Smooth muscle cell (in vitro differentiated cells): ENCODE measurements at regions not wholly inside any gene's neighbourhood (a gene's known extent, or its start where the extent isn't known, plus 50 kb on each side); places are given as distances from the start of the nearest gene placed in this dataset.

Experiments used
- DNase-seq: peaks from one replicate; lab custom pipeline; 2025; ENCODE audit not compliant: unreplicated experiment; lab: John Stamatoyannopoulos, UW
- H2AFZ ChIP-seq: fragments of 200-600 bp; sonication (generic); 2 replicates; pipeline ENCODE4 v1.6.0; 2016; ENCODE audit warnings: antibody characterized with exemption, low read depth, mild to moderate bottlenecking
- H3F3A ChIP-seq: fragments of 200-600 bp; sonication (generic); 2 replicates; pipeline ENCODE4 v1.6.0; 2017; ENCODE audit warnings: antibody characterized with exemption, low read depth
- H3K27ac ChIP-seq: fragments of 200-600 bp; sonication (generic); 2 replicates; pipeline ENCODE4 v1.5.1; 2016; ENCODE audit warnings: low read depth, mild to moderate bottlenecking
- H3K27me3 ChIP-seq: fragments of 200-600 bp; sonication (generic); 2 replicates; pipeline ENCODE4 v1.6.1; 2016; ENCODE audit warnings: low read depth, mild to moderate bottlenecking
- H3K36me3 ChIP-seq: fragments of 200-600 bp; sonication (generic); 2 replicates; pipeline ENCODE4 v1.5.1; 2016; ENCODE audit warnings: low read depth
- H3K4me1 ChIP-seq: fragments of 200-600 bp; sonication (generic); 2 replicates; pipeline ENCODE4 v1.5.1; 2016; ENCODE audit warnings: low read depth
- H3K4me2 ChIP-seq: fragments of 200-600 bp; sonication (generic); 2 replicates; pipeline ENCODE4 v1.6.0; 2016; ENCODE audit warnings: mild to moderate bottlenecking
- H3K4me3 ChIP-seq: fragments of 200-600 bp; sonication (generic); 2 replicates; pipeline ENCODE4 v1.5.1; 2016; ENCODE audit warnings: mild to moderate bottlenecking
- H3K79me2 ChIP-seq: fragments of 200-600 bp; sonication (generic); 2 replicates; pipeline ENCODE4 v1.6.0; 2016; ENCODE audit warnings: low read depth, mild to moderate bottlenecking
- H3K9ac ChIP-seq: fragments of 200-600 bp; sonication (generic); 2 replicates; pipeline ENCODE4 v1.6.0; 2016; ENCODE audit warnings: low read depth
- H3K9me3 ChIP-seq: fragments of 200-600 bp; sonication (generic); replicated peaks from 2 replicates; pipeline ENCODE4 v1.5.1; 2016; ENCODE audit warnings: low read depth
- H4K20me1 ChIP-seq: fragments of 200-600 bp; sonication (generic); 2 replicates; pipeline ENCODE4 v1.6.0; 2016; ENCODE audit warnings: low read depth
- CTCF ChIP-seq: fragments of 200-600 bp; sonication (generic); IDR thresholded peaks from 2 replicates; pipeline ENCODE4 v1.5.1; 2017; ENCODE audit warnings: borderline replicate concordance, mild to moderate bottlenecking, antibody characterized with exemption; ENCODE audit not compliant: insufficient read depth, poor library complexity, severe bottlenecking
- WGBS: methylation state at CpG from one replicate; pipeline ENCODE4 v1.1.7; 2016; ENCODE audit warnings: low lambda C conversion rate; 5-methylcytosine and 5-hydroxymethylcytosine counted together

- Histone ChIP-seq H3K4me2 (no peak overlapping the region), H3K4me3 (no peak overlapping the region), H3K27me3 (no peaks in the 10 kb centered on the region), H3F3A (no peaks in the 10 kb centered on the region), H3K9ac (no peak overlapping the region), H3K36me3 (no peaks in the 10 kb centered on the region), H3K27ac (no peak overlapping the region), H2AFZ (no peak overlapping the region), H4K20me1 (no peaks in the 10 kb centered on the region), H3K9me3 (no peaks in the 10 kb centered on the region), H3K4me1 (no peaks in the 10 kb centered on the region), H3K79me2 (no peaks in the 10 kb centered on the region)
- no peak for DNase-seq
- 96% methylated on average over 3 of the region's 3 CpGs for WGBS
- TF ChIP-seq CTCF = no peak
These were observed 1160.9 kb upstream of the TMEM132C start for GRCh38 chr12:127106041-127106440.

GRCh38 chr12:127106697-127107096 lies 1160.3 kb upstream of the TMEM132C start:
- no peaks in the 10 kb centered on the region for H3K27me3 ChIP-seq
- H3K4me1 ChIP-seq = no peaks in the 10 kb centered on the region
- no peak overlapping the region for H3K4me3 ChIP-seq
- H2AFZ ChIP-seq = no peak overlapping the region
- H3K4me2 ChIP-seq = no peak overlapping the region
- H3K79me2 ChIP-seq = no peaks in the 10 kb centered on the region
- H3K27ac ChIP-seq = no peak overlapping the region
- H3F3A ChIP-seq = no peaks in the 10 kb centered on the region
- no peak for TF ChIP-seq CTCF
- 100% methylated on average over 1 of the region's 1 CpG for WGBS
- no peaks in the 10 kb centered on the region for H4K20me1 ChIP-seq
- no peak for DNase-seq
- H3K36me3 ChIP-seq = no peaks in the 10 kb centered on the region
- no peaks in the 10 kb centered on the region for H3K9me3 ChIP-seq
- H3K9ac ChIP-seq = no peak overlapping the region

- Histone ChIP-seq H3K4me3 (no peak overlapping the region), H3K4me1 (no peaks in the 10 kb centered on the region), H3F3A (no peaks in the 10 kb centered on the region), H3K4me2 (no peak overlapping the region), H3K36me3 (no peaks in the 10 kb centered on the region), H4K20me1 (no peaks in the 10 kb centered on the region), H3K27me3 (no peaks in the 10 kb centered on the region), H3K79me2 (no peaks in the 10 kb centered on the region), H3K9ac (no peak overlapping the region), H2AFZ (no peak overlapping the region), H3K27ac (no peak overlapping the region), H3K9me3 (no peaks in the 10 kb centered on the region)
- DNase-seq = no peak
- no peak for TF ChIP-seq CTCF
- WGBS = 75% methylated on average over 3 of the region's 3 CpGs
These were observed 1159.2 kb upstream of the TMEM132C start for GRCh38 chr12:127107744-127108143.

GRCh38 chr12:127108360-127109215 lies 1158.4 kb upstream of the TMEM132C start:
- Histone ChIP-seq H4K20me1 (no peaks in the 10 kb centered on the region), H3K4me3 (no peak overlapping the region), H3K4me2 (no peak overlapping the region), H3K27me3 (no peaks in the 10 kb centered on the region), H2AFZ (no peak overlapping the region), H3F3A (no peaks in the 10 kb centered on the region), H3K9ac (no peak overlapping the region), H3K4me1 (no peaks in the 10 kb centered on the region), H3K36me3 (no peaks in the 10 kb centered on the region), H3K9me3 (no peaks in the 10 kb centered on the region), H3K27ac (no peak overlapping the region), H3K79me2 (no peaks in the 10 kb centered on the region)
- DNase-seq = no peak
- WGBS = 49% methylated on average over 7 of the region's 7 CpGs
- TF ChIP-seq CTCF = peak; percentile 77
